Adrenal gland (tissue), 5 donors: ENCODE measurements at regions not wholly inside any gene's neighbourhood (a gene's known extent, or its start where the extent isn't known, plus 50 kb on each side); places are given as distances from the start of the nearest gene placed in this dataset.

ENCODE experiments used
- POLR2A ChIP-seq, 2 donors: fragments of 450-650 bp; IDR thresholded peaks; one replicate each; pipeline ENCODE4 v1.6.1; 2017; ENCODE audit warnings: antibody characterized with exemption in 2 of 2, mild to moderate bottlenecking in 2 of 2, moderate library complexity in 1 of 2
- TF ChIP-seq, protein P1 (sequence below), 6 experiments: fragments of 450-650 bp in 4 of 6; fragments of 200-600 bp in 2 of 6; sonication (generic) in 1 of 6; IDR thresholded peaks; 1 replicate in 5 of 6; 2 replicates in 1 of 6; pipeline versions ENCODE4 v1.5.1 to v1.8.0; 2016 to 2021; ENCODE audit warnings: antibody characterized with exemption in 6 of 6, mild to moderate bottlenecking in 2 of 6, moderate library complexity in 1 of 6
- donor health status: DM: no; HTN: no; CAD: no.

DNA sequence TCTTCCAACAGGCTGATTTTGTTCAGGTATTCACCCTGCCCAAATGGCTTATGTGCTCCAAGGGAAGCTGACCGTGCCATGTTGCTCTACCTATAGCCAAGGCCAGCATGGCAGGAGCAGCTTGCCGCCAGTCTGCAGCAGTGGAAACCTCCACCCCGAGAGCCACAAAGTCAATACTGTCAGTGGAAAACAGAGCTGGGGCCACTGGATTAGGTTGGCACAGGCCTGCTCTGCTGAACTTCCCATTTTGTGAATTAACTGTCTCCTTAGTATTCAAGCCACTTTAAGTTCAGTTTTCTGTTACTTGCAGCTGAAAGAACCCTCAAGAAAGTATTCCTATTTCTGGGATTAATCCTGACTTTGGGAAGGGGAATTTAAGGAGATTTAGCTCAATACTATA is 63.8 kb upstream of the XCR1 start:
- no peak for TF ChIP-seq POLR2A (IDR thresholded peaks at IDR 0.05)
- TF ChIP-seq, protein P1, sequence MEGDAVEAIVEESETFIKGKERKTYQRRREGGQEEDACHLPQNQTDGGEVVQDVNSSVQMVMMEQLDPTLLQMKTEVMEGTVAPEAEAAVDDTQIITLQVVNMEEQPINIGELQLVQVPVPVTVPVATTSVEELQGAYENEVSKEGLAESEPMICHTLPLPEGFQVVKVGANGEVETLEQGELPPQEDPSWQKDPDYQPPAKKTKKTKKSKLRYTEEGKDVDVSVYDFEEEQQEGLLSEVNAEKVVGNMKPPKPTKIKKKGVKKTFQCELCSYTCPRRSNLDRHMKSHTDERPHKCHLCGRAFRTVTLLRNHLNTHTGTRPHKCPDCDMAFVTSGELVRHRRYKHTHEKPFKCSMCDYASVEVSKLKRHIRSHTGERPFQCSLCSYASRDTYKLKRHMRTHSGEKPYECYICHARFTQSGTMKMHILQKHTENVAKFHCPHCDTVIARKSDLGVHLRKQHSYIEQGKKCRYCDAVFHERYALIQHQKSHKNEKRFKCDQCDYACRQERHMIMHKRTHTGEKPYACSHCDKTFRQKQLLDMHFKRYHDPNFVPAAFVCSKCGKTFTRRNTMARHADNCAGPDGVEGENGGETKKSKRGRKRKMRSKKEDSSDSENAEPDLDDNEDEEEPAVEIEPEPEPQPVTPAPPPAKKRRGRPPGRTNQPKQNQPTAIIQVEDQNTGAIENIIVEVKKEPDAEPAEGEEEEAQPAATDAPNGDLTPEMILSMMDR (IDR thresholded peaks at IDR 0.05) = no peak
